ENCODE measurements at regions not wholly inside any gene's neighbourhood (a gene's known extent, or its start where the extent isn't known, plus 50 kb on each side); places are given as distances from the start of the nearest gene placed in this dataset.
"Not testable (repeated sequence)": the region's sequence is repeated elsewhere in the genome, so short reads cannot be mapped to it uniquely, and the experiment has no call there.

GRCh38 chr2:195146761-195147541 lies 510.1 kb upstream of the SLC39A10 start:
- DNase-seq = no peak

GRCh38 chr2:195138435-195138834 lies 518.6 kb upstream of the SLC39A10 start:
- no peak for DNase-seq

- DNase-seq = not testable (repeated sequence)
These were observed 531.1 kb upstream of the SLC39A10 start for GRCh38 chr2:195125889-195126288.

GRCh38 chr2:195124391-195125079 lies 532.5 kb upstream of the SLC39A10 start:
- DNase-seq = no peak

- DNase-seq = no peak
These were observed 534.4 kb upstream of the SLC39A10 start for GRCh38 chr2:195122653-195123052.

- DNase-seq = no peak
These were observed 535.7 kb upstream of the SLC39A10 start for GRCh38 chr2:195121341-195121740.

GRCh38 chr2:195119231-195119630 lies 537.8 kb upstream of the SLC39A10 start:
- no peak for DNase-seq

GRCh38 chr2:195118276-195118675 lies 538.8 kb upstream of the SLC39A10 start:
- DNase-seq = no peak

- no peak for DNase-seq
These were observed 540.0 kb upstream of the SLC39A10 start for GRCh38 chr2:195117011-195117410.

GRCh38 chr2:195115738-195116137 lies 541.3 kb upstream of the SLC39A10 start:
- DNase-seq = no peak

- DNase-seq = no peak
These were observed 548.8 kb upstream of the SLC39A10 start for GRCh38 chr2:195108182-195108581.

- no peak for DNase-seq
These were observed 550.2 kb upstream of the SLC39A10 start for GRCh38 chr2:195106681-195107380.

GRCh38 chr2:195105581-195105980 lies 551.4 kb upstream of the SLC39A10 start:
- no peak for DNase-seq

- DNase-seq = no peak
These were observed 562.7 kb upstream of the SLC39A10 start for GRCh38 chr2:195094330-195094729.

GRCh38 chr2:195092341-195092740 lies 564.7 kb upstream of the SLC39A10 start:
- DNase-seq = no peak

GRCh38 chr2:195072806-195073205 lies 584.2 kb upstream of the SLC39A10 start:
- DNase-seq = not testable (repeated sequence)

- no peak for DNase-seq
These were observed 600.0 kb upstream of the SLC39A10 start for GRCh38 chr2:195057001-195057400.

GRCh38 chr2:195055996-195056395 lies 601.0 kb upstream of the SLC39A10 start:
- DNase-seq = no peak

GRCh38 chr2:195051401-195051800 lies 605.6 kb upstream of the SLC39A10 start:
- no peak for DNase-seq

GRCh38 chr2:195049372-195050031 lies 607.5 kb upstream of the SLC39A10 start:
- DNase-seq = no peak

- DNase-seq = no peak
These were observed 609.1 kb upstream of the SLC39A10 start for GRCh38 chr2:195047955-195048354.

GRCh38 chr2:195044801-195045200 lies 612.2 kb upstream of the SLC39A10 start:
- no peak for DNase-seq

- no peak for DNase-seq
These were observed 618.9 kb upstream of the SLC39A10 start for GRCh38 chr2:195038153-195038552.
